ENCODE measurements at regions not wholly inside any gene's neighbourhood (a gene's known extent, or its start where the extent isn't known, plus 50 kb on each side); places are given as distances from the start of the nearest gene placed in this dataset.
"Not testable (repeated sequence)": the region's sequence is repeated elsewhere in the genome, so short reads cannot be mapped to it uniquely, and the experiment has no call there.

- no peak for DNase-seq
Observed at GRCh38 chr7:52006674-52007073, 690.1 kb upstream of the COBL start.

GRCh38 chr7:52005613-52006012 lies 689.0 kb upstream of the COBL start:
- DNase-seq, result no peak

- no peak for DNase-seq
Observed at GRCh38 chr7:51995596-51996179, 679.1 kb upstream of the COBL start.

- DNase-seq, result no peak
Observed at GRCh38 chr7:51982653-51983052, 666.0 kb upstream of the COBL start.

- DNase-seq, result no peak
Observed at GRCh38 chr7:51980812-51981211, 664.2 kb upstream of the COBL start.

GRCh38 chr7:51980313-51980712 lies 663.7 kb upstream of the COBL start:
- DNase-seq, result no peak

- no peak for DNase-seq
Observed at GRCh38 chr7:51977913-51978312, 661.3 kb upstream of the COBL start.

- DNase-seq, result no peak
Observed at GRCh38 chr7:51973939-51974338, 657.3 kb upstream of the COBL start.

- no peak for DNase-seq
Observed at GRCh38 chr7:51973071-51973470, 656.5 kb upstream of the COBL start.

GRCh38 chr7:51970961-51971665 lies 654.5 kb upstream of the COBL start:
- no peak for DNase-seq

GRCh38 chr7:51968461-51968860 lies 651.9 kb upstream of the COBL start:
- DNase-seq, result no peak

GRCh38 chr7:51965454-51965853 lies 648.8 kb upstream of the COBL start:
- no peak for DNase-seq

GRCh38 chr7:51961804-51962203 lies 645.2 kb upstream of the COBL start:
- no peak for DNase-seq

GRCh38 chr7:51950813-51951212 lies 634.2 kb upstream of the COBL start:
- no peak for DNase-seq

- no peak for DNase-seq
Observed at GRCh38 chr7:51949726-51950644, 633.4 kb upstream of the COBL start.

GRCh38 chr7:51930834-51931233 lies 614.2 kb upstream of the COBL start:
- no peak for DNase-seq

- no peak for DNase-seq
Observed at GRCh38 chr7:51929818-51930217, 613.2 kb upstream of the COBL start.

- DNase-seq, result no peak
Observed at GRCh38 chr7:51927738-51928137, 611.1 kb upstream of the COBL start.

GRCh38 chr7:51918581-51918980 lies 602.0 kb upstream of the COBL start:
- no peak for DNase-seq

- no peak for DNase-seq
Observed at GRCh38 chr7:51901489-51901840, 584.9 kb upstream of the COBL start.

- not testable (repeated sequence) for DNase-seq
Observed at GRCh38 chr7:51900755-51901488, 584.3 kb upstream of the COBL start.

- no peak for DNase-seq
Observed at GRCh38 chr7:51899611-51900010, 583.0 kb upstream of the COBL start.

GRCh38 chr7:51882412-51882811 lies 565.8 kb upstream of the COBL start:
- DNase-seq, result no peak
